NB4 (cell line): ENCODE measurements at regions not wholly inside any gene's neighbourhood (a gene's known extent, or its start where the extent isn't known, plus 50 kb on each side); places are given as distances from the start of the nearest gene placed in this dataset.

Experiments
- CTCF ChIP-seq: IDR thresholded peaks from one replicate; pipeline ENCODE4 v1.5.1; 2012; ENCODE audit warnings: low read depth, low read length
- MYC ChIP-seq: IDR thresholded peaks from 2 replicates; pipeline ENCODE4 v1.6.1; 2011; ENCODE audit warnings: low read depth, low read length
- POLR2A ChIP-seq: IDR thresholded peaks from 2 replicates; pipeline ENCODE4 v1.6.1; 2011; ENCODE audit warnings: mild to moderate bottlenecking; ENCODE audit not compliant: insufficient read length; ENCODE audit errors: extremely low read depth

- no peak for TF ChIP-seq CTCF
- no peak for TF ChIP-seq POLR2A
- TF ChIP-seq MYC: no peak
Measured at GRCh38 chr3:40718209-40718608, 193.4 kb downstream of the ZNF621 start.
